ENCODE measurements at regions not wholly inside any gene's neighbourhood (a gene's known extent, or its start where the extent isn't known, plus 50 kb on each side); places are given as distances from the start of the nearest gene placed in this dataset.

DNA sequence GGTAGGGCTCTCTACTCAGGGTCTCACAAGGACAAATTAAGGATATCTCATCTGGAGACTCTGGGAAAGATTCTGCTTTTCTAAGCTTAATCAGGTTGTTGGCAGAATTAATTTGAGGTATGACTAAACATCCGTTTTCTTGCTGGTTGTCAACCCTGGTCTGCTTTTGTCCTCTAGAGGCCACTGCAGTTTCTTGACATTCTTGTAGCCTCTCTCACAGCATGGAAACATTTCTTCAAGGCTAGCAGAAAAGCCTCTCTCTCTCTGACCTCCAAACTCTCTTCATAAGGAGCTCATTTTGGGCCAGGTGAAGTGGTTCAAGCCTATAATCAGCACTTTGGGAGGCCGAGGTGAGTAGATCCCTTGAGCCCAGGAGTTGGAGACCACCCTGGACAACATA is 749.5 kb upstream of the PCDH7 start:
- no peaks in the 10 kb centered on the region for H3K9me1 ChIP-seq (ENCODE audit: control insufficient read depth, extremely low read depth, insufficient read depth, low read length)
- H3K36me3 ChIP-seq (ENCODE audit: control insufficient read depth in 2 of 2, extremely low read depth in 1 of 2, insufficient read depth in 2 of 2, low read length in 2 of 2): no peaks in the 10 kb centered on the region
- no peak overlapping the region for H3K4me2 ChIP-seq (ENCODE audit: control insufficient read depth, extremely low read depth, insufficient read depth, low read depth, low read length)
- H3K4me3 ChIP-seq (ENCODE audit: control insufficient read depth in 2 of 3, extremely low read depth in 1 of 3, insufficient read depth in 2 of 3, low read depth in 1 of 3, low read length in 3 of 3): no peak overlapping the region
- H3K9me3 ChIP-seq (ENCODE audit: control insufficient read depth, low read depth, low read length): no peaks in the 10 kb centered on the region
- DNase-seq (ENCODE audit: low read depth, low spot score): no peak
- H3K79me2 ChIP-seq (ENCODE audit: control insufficient read depth, insufficient read depth, low read length): no peaks in the 10 kb centered on the region
- no peaks in the 10 kb centered on the region for H4K20me1 ChIP-seq (ENCODE audit: control insufficient read depth, extremely low read depth, insufficient read depth, low read length)
- H3K9ac ChIP-seq (ENCODE audit: control insufficient read depth, extremely low read depth, insufficient read depth, low read length): no peak overlapping the region
- no peak overlapping the region for H3K27ac ChIP-seq (ENCODE audit: control insufficient read depth, insufficient read depth, low read length)
- no peak for TF ChIP-seq EZH2 (IDR thresholded peaks at IDR 0.05; ENCODE audit: low read length)
- TF ChIP-seq, protein P1, sequence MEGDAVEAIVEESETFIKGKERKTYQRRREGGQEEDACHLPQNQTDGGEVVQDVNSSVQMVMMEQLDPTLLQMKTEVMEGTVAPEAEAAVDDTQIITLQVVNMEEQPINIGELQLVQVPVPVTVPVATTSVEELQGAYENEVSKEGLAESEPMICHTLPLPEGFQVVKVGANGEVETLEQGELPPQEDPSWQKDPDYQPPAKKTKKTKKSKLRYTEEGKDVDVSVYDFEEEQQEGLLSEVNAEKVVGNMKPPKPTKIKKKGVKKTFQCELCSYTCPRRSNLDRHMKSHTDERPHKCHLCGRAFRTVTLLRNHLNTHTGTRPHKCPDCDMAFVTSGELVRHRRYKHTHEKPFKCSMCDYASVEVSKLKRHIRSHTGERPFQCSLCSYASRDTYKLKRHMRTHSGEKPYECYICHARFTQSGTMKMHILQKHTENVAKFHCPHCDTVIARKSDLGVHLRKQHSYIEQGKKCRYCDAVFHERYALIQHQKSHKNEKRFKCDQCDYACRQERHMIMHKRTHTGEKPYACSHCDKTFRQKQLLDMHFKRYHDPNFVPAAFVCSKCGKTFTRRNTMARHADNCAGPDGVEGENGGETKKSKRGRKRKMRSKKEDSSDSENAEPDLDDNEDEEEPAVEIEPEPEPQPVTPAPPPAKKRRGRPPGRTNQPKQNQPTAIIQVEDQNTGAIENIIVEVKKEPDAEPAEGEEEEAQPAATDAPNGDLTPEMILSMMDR (optimal IDR thresholded peaks at IDR 0.05 in 1 of 3, IDR thresholded peaks at IDR 0.05 in 1 of 3, conservative IDR thresholded peaks at IDR 0.05 in 1 of 3; ENCODE audit: extremely low read depth in 1 of 3, insufficient read depth in 2 of 3, low read length in 3 of 3): no peak
- H2AFZ ChIP-seq (ENCODE audit: control insufficient read depth, low read length): no peak overlapping the region
- no peaks in the 10 kb centered on the region for H3K4me1 ChIP-seq (ENCODE audit: control insufficient read depth, extremely low read depth, insufficient read depth, low read length)
- no peaks in the 10 kb centered on the region for H3K27me3 ChIP-seq (ENCODE audit: control insufficient read depth, extremely low read depth, insufficient read depth, low read length)
- dilution Hi-C loops (cut with MboI; ENCODE audit: extremely low pct_ligation_motif_present, low sequenced_read_pairs): no loop called here
- FAIRE-seq: no peak

DNA sequence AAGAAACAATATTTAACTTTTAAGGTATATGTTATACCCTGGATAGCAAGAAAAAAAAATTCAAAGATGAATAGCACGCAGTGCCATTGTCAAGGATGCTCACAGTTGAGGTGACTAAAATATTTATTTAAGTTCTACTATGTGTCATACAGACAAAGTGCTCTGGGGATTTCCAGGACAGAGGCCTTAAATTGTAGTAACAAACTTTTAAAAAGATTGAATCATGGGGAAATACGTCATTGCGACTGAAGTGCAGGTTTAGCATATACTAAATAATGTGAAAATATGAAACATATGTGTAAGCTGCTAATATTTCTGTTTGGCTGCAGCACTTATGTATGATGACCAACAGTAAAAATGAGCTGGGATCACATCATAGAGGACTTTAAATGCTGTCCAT is 748.0 kb upstream of the PCDH7 start:
- Histone ChIP-seq H3K9me1 (ENCODE audit: control insufficient read depth, extremely low read depth, insufficient read depth, low read length) (no peaks in the 10 kb centered on the region), H3K9me3 (ENCODE audit: control insufficient read depth, low read depth, low read length) (no peaks in the 10 kb centered on the region), H3K4me3 (ENCODE audit: control insufficient read depth in 2 of 3, extremely low read depth in 1 of 3, insufficient read depth in 2 of 3, low read depth in 1 of 3, low read length in 3 of 3) (no peak overlapping the region), H3K9ac (ENCODE audit: control insufficient read depth, extremely low read depth, insufficient read depth, low read length) (no peak overlapping the region), H3K4me2 (ENCODE audit: control insufficient read depth, extremely low read depth, insufficient read depth, low read depth, low read length) (no peak overlapping the region), H3K36me3 (ENCODE audit: control insufficient read depth in 2 of 2, extremely low read depth in 1 of 2, insufficient read depth in 2 of 2, low read length in 2 of 2) (no peaks in the 10 kb centered on the region), H3K27ac (ENCODE audit: control insufficient read depth, insufficient read depth, low read length) (no peak overlapping the region), H2AFZ (ENCODE audit: control insufficient read depth, low read length) (no peak overlapping the region), H3K4me1 (ENCODE audit: control insufficient read depth, extremely low read depth, insufficient read depth, low read length) (no peaks in the 10 kb centered on the region), H4K20me1 (ENCODE audit: control insufficient read depth, extremely low read depth, insufficient read depth, low read length) (no peaks in the 10 kb centered on the region), H3K79me2 (ENCODE audit: control insufficient read depth, insufficient read depth, low read length) (no peaks in the 10 kb centered on the region), H3K27me3 (ENCODE audit: control insufficient read depth, extremely low read depth, insufficient read depth, low read length) (no peaks in the 10 kb centered on the region)
- TF ChIP-seq, protein P1 (optimal IDR thresholded peaks at IDR 0.05 in 1 of 3, IDR thresholded peaks at IDR 0.05 in 1 of 3, conservative IDR thresholded peaks at IDR 0.05 in 1 of 3; ENCODE audit: extremely low read depth in 1 of 3, insufficient read depth in 2 of 3, low read length in 3 of 3): no peak
- no peak for TF ChIP-seq EZH2 (IDR thresholded peaks at IDR 0.05; ENCODE audit: low read length)
- DNase-seq (ENCODE audit: low read depth, low spot score): no peak
- dilution Hi-C loops (cut with MboI; ENCODE audit: extremely low pct_ligation_motif_present, low sequenced_read_pairs): no loop called here
- no peak for FAIRE-seq

Measured in keratinocyte (primary cell).